T-helper 2 cell treated with Interferon-gamma antibody and Interleukin-4, amounts not matched to agents 5 μg/mL and 100 μg/mL, for 36 hours (primary cell): ENCODE measurements at regions not wholly inside any gene's neighbourhood (a gene's known extent, or its start where the extent isn't known, plus 50 kb on each side); places are given as distances from the start of the nearest gene placed in this dataset.
"Not testable (repeated sequence)": the region's sequence is repeated elsewhere in the genome, so short reads cannot be mapped to it uniquely, and the experiment has no call there.

ENCODE experiments used
- DNase-seq: peaks from one replicate; pipeline ENCODE4 v3.0.0; 2021; ENCODE audit warnings: low spot score
- H3K27ac Mint-ChIP-seq: one replicate; pipeline ENCODE4 v1.8.0; 2021; ENCODE audit warnings: mild to moderate bottlenecking, mixed read lengths
- H3K27me3 Mint-ChIP-seq: one replicate; pipeline ENCODE4 v1.8.0; 2021; ENCODE audit warnings: low read depth, mixed read lengths
- H3K36me3 Mint-ChIP-seq: one replicate; pipeline ENCODE4 v1.8.0; 2021; ENCODE audit warnings: low read depth, mixed read lengths
- H3K4me1 Mint-ChIP-seq: one replicate; pipeline ENCODE4 v1.8.0; 2021; ENCODE audit warnings: low read depth, mixed read lengths
- H3K4me3 Mint-ChIP-seq: one replicate; pipeline ENCODE4 v1.8.0; 2022; ENCODE audit warnings: mild to moderate bottlenecking, moderate library complexity, mixed read lengths
- H3K9me3 Mint-ChIP-seq: one replicate; pipeline ENCODE4 v1.8.0; 2021; ENCODE audit warnings: mixed read lengths

DNA sequence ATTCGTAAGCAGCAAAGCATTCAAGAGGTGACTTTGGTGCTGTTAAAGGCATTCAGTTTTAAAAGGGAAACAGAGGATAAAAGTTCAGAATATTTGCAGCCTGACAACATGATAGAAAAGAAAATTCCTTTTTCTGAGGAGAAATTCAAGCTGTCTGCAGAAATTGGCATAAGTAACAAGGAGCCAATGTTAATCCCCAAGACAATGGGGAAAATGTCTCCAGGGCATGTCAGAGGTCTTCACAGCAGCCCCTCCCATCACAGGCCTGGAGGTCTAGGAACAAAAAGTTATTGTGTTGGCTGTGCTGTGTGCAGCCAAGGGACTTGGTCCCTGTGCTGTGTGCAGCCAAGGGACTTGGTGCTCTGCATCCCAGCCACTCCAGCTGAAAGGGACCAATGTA is 129.7 kb upstream of the MITF start:
- H3K4me3 Mint-ChIP-seq, DNase-seq, H3K27ac Mint-ChIP-seq, H3K9me3 Mint-ChIP-seq, H3K36me3 Mint-ChIP-seq, H3K27me3 Mint-ChIP-seq, H3K4me1 Mint-ChIP-seq: not testable (repeated sequence)

DNA sequence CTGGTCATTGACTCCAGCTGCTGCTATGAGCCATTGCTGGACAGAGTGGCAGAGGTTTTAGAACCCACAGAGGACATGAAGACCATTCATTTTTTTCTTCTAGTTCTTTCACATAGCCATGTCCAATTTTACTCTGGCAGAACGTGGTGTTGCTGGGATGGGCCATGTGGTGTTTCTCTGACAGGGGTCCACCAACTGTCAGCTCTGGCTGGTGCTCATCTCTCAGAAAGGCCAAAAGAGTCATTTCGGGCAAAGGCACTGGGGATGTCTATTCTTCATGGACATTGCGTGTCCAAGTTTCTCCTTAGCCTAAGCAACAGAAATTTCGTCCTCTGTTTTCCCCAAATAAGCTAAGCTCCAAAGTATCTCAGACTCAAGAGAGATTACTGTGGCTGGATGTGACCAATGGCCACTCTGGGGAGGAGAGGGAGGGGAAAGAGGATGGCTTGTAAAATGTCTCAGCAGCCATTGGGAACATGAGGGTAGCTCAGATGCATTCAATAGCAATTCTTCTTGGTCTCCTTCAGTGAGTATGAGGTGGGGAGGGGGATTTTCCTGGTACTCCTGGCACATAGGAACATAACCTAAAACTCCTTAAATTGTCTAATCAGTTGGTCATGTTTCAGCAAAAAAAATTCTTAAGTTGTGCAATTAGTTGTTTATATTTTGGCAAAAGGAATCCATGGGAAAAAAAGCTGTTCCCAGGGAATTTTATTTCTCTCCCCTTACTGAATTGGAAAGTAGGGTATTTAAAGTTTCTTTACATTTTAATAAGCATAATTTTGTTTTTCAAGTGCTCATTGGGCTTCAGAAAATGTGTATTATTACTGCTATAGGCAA is 131.6 kb upstream of the MITF start:
- DNase-seq = no peak
- no peak overlapping the region for H3K4me3 Mint-ChIP-seq
- no peaks in the 10 kb centered on the region for H3K4me1 Mint-ChIP-seq
- H3K27me3 Mint-ChIP-seq = no peaks in the 10 kb centered on the region
- no peaks in the 10 kb centered on the region for H3K9me3 Mint-ChIP-seq
- H3K36me3 Mint-ChIP-seq = no peaks in the 10 kb centered on the region
- no peak overlapping the region for H3K27ac Mint-ChIP-seq

DNA sequence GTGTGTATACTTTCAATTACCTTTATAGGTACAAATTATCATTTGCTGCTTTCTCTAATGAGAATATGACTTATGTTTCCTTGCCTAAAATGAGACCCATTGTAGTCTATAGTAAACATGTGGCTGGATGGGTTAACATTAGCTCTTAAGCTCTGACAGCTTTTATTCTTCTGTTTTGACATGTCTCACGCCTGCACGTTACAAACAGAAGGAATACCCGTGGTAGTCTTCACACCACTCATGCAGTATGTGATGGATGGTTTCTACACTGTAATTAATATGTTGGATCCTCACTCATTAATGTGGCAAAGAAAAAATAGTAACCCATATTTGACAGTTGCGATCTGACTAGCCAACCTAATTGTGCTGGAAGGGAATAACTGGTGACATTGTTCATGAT is 133.4 kb upstream of the MITF start:
- H3K36me3 Mint-ChIP-seq = no peaks in the 10 kb centered on the region
- no peak for DNase-seq
- no peaks in the 10 kb centered on the region for H3K9me3 Mint-ChIP-seq
- H3K4me3 Mint-ChIP-seq = no peak overlapping the region
- no peaks in the 10 kb centered on the region for H3K4me1 Mint-ChIP-seq
- no peak overlapping the region for H3K27ac Mint-ChIP-seq
- no peaks in the 10 kb centered on the region for H3K27me3 Mint-ChIP-seq

DNA sequence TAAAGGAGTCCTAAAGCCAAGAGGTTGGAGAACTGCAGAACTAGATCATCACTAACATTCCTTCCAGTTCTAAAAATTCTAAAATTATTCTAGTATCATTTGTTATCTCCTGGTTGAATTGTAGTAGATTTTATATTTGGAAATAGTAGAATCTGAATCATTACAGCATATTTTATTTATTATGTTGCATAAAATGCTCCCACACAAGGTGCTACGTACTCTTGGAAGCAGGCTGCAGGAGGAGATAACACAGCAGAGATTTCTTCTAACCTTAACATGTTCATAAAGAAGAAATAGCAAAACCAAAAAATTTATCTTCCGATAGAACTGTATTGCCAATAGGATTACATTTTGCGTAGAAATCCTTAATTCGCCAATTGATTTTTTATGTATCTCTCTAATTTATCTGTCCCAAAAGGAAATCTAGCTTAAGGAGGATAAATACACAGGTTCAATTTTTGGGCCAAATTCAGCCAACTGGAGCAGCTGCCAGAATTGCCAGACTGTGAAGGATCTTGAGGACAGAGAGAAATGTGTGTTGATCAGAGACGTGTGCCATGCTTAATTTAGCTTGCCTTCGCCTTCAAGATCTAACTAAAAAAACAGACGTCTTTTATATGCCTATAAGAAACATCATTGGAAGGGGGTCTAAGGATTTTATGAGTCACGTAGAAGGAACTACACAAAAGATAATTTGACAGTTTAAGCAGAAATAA is 134.4 kb upstream of the MITF start:
- H3K27me3 Mint-ChIP-seq = no peaks in the 10 kb centered on the region
- H3K9me3 Mint-ChIP-seq = no peaks in the 10 kb centered on the region
- H3K36me3 Mint-ChIP-seq = no peaks in the 10 kb centered on the region
- no peak overlapping the region for H3K4me3 Mint-ChIP-seq
- no peak overlapping the region for H3K27ac Mint-ChIP-seq
- DNase-seq = no peak
- H3K4me1 Mint-ChIP-seq = no peaks in the 10 kb centered on the region

- H3K27ac Mint-ChIP-seq = no peak overlapping the region
- no peak for DNase-seq
- no peaks in the 10 kb centered on the region for H3K9me3 Mint-ChIP-seq
- no peaks in the 10 kb centered on the region for H3K27me3 Mint-ChIP-seq
- H3K4me3 Mint-ChIP-seq = no peak overlapping the region
- H3K4me1 Mint-ChIP-seq = no peaks in the 10 kb centered on the region
- no peaks in the 10 kb centered on the region for H3K36me3 Mint-ChIP-seq
These were observed 137.2 kb upstream of the MITF start for GRCh38 chr3:69602112-69602511.

GRCh38 chr3:69594286-69594685 is 145.0 kb upstream of the MITF start:
- H3K9me3 Mint-ChIP-seq = no peaks in the 10 kb centered on the region
- no peak overlapping the region for H3K4me3 Mint-ChIP-seq
- H3K27ac Mint-ChIP-seq = no peak overlapping the region
- H3K27me3 Mint-ChIP-seq = no peaks in the 10 kb centered on the region
- H3K36me3 Mint-ChIP-seq = no peaks in the 10 kb centered on the region
- DNase-seq = no peak
- H3K4me1 Mint-ChIP-seq = no peaks in the 10 kb centered on the region

DNA sequence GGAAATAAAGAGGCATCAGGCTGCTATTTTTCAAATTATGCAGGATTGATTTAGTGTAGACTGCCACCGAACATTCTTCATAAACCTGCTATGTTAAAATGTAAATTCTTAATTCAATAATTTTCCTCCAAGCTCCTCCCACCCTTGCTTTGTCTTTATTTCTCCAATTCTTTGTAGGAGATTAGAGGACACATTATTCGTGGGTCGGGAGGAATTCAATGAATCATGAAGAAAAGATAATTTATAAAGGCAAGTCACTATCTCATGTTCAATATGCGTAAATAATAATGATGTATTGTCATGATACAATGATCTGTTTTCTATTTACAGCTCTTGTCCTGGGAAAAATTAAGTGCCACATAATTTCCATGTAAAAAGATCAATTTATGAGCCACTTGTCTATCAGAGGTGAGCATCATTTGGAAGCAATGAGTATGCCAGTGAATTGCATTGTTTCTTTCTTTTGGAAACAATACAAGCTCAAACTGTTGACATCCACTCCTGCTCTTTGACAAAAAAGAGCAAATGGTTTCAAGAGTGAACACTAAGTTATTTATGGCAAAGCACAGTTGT is 148.0 kb upstream of the MITF start:
- DNase-seq = no peak
- no peaks in the 10 kb centered on the region for H3K4me1 Mint-ChIP-seq
- H3K36me3 Mint-ChIP-seq = no peaks in the 10 kb centered on the region
- no peaks in the 10 kb centered on the region for H3K27me3 Mint-ChIP-seq
- H3K4me3 Mint-ChIP-seq = no peak overlapping the region
- H3K9me3 Mint-ChIP-seq = peaks cover 9% of the 10 kb centered on the region
- H3K27ac Mint-ChIP-seq = no peak overlapping the region

GRCh38 chr3:69590111-69590510 is 149.2 kb upstream of the MITF start:
- H3K4me1 Mint-ChIP-seq = no peaks in the 10 kb centered on the region

GRCh38 chr3:69588170-69588569 is 151.1 kb upstream of the MITF start:
- H3K9me3 Mint-ChIP-seq = peaks cover 9% of the 10 kb centered on the region

More at GRCh38 chr3:69590111-69590510, 149.2 kb upstream of the MITF start:
- Mint-ChIP-seq H3K9me3 (peaks cover 9% of the 10 kb centered on the region), H3K4me3 (no peak overlapping the region), H3K36me3 (no peaks in the 10 kb centered on the region), H3K27me3 (no peaks in the 10 kb centered on the region), H3K27ac (no peak overlapping the region)
- DNase-seq = no peak

GRCh38 chr3:69585472-69585871 is 153.8 kb upstream of the MITF start:
- Mint-ChIP-seq H3K27me3 (no peaks in the 10 kb centered on the region), H3K9me3 (peaks cover 9% of the 10 kb centered on the region), H3K36me3 (no peaks in the 10 kb centered on the region), H3K4me1 (no peaks in the 10 kb centered on the region), H3K27ac (no peak overlapping the region), H3K4me3 (no peak overlapping the region)
- no peak for DNase-seq

More at GRCh38 chr3:69588170-69588569, 151.1 kb upstream of the MITF start:
- Mint-ChIP-seq H3K4me1 (no peaks in the 10 kb centered on the region), H3K36me3 (no peaks in the 10 kb centered on the region), H3K27ac (no peak overlapping the region), H3K4me3 (no peak overlapping the region), H3K27me3 (no peaks in the 10 kb centered on the region)
- no peak for DNase-seq

GRCh38 chr3:69582044-69582443 is 157.2 kb upstream of the MITF start:
- H3K9me3 Mint-ChIP-seq = peaks cover 2% of the 10 kb centered on the region
- no peaks in the 10 kb centered on the region for H3K4me1 Mint-ChIP-seq
- no peak overlapping the region for H3K4me3 Mint-ChIP-seq
- H3K36me3 Mint-ChIP-seq = no peaks in the 10 kb centered on the region
- no peak overlapping the region for H3K27ac Mint-ChIP-seq
- no peaks in the 10 kb centered on the region for H3K27me3 Mint-ChIP-seq
- no peak for DNase-seq

DNA sequence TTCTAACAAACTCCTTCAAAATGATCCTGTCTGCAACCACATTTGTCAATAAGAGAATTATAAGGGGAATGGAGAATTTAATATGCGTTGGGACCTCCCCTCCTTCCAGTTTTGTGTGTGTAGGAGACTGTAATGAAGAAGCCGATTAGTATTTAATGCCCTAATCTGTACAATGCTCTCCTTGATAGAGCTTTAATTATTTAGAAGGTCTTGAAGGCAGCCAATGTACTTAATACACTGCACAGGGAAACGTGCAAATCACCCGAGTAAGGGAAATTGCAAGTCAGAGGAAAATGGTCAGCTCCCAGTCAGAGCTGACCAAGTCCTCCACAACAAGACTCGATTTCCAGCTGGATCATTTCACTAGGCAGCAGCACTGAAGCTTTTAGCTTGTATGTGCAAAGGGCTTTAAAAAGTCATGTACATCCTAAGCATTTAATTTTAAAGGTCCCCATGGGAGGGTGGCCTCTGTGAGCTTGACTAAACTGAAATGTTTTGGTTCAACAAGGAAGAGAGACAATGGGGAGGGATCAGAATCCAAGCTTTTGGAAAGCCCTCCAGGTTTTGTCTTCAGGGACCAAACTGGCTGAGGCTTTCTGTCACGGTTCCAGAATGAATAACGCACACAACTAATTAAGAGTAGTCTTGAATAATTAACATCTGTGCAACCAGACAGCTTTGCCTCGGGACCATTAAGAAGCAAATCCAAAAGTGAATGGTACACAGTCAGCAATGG is 159.8 kb upstream of the MITF start:
- H3K4me3 Mint-ChIP-seq = no peak overlapping the region
- no peak for DNase-seq
- H3K36me3 Mint-ChIP-seq = no peaks in the 10 kb centered on the region
- no peaks in the 10 kb centered on the region for H3K9me3 Mint-ChIP-seq
- H3K27me3 Mint-ChIP-seq = no peaks in the 10 kb centered on the region
- no peaks in the 10 kb centered on the region for H3K4me1 Mint-ChIP-seq
- no peak overlapping the region for H3K27ac Mint-ChIP-seq

DNA sequence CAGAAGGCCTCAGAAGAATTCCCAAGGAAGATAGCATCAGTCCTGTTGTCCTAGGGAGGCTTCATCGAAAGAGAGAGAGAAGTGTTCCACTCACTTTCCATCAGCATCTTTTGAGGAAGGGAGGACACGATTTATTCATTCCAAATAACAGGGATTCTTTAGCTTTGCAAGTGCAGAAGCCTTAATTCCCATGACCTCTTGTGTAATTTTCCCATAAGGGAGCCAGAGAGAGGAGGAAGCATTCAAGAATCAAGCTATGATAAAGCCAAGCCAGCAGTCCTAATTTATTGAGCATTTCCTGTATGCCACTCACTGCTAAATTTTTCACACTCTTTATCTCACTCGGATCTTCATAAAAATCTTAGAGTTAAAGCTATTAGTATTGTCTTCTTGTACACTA is 169.7 kb upstream of the MITF start:
- no peak for DNase-seq
- H3K27ac Mint-ChIP-seq = no peak overlapping the region
- H3K4me3 Mint-ChIP-seq = no peak overlapping the region
- H3K9me3 Mint-ChIP-seq = no peaks in the 10 kb centered on the region
- H3K36me3 Mint-ChIP-seq = no peaks in the 10 kb centered on the region
- H3K4me1 Mint-ChIP-seq = no peaks in the 10 kb centered on the region
- no peaks in the 10 kb centered on the region for H3K27me3 Mint-ChIP-seq

DNA sequence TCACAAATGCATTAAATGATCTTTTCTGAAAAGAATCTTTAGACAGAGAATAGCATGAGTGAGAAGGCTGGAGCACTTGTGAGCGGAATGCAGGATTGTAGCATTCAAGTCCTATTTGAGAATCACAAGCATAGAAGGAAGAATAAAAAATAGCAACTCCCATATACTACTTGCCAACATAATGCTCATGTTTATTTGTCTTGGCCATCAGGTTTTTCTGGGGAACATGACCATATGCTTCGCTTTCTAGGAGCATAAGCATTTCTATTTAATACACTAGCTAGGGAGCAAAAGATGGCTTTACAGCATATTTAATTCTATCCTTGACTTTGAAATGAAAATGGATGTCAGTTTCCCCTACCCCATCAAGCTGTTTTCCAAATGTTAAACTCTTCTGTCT is 170.3 kb upstream of the MITF start:
- no peaks in the 10 kb centered on the region for H3K9me3 Mint-ChIP-seq
- H3K27me3 Mint-ChIP-seq = no peaks in the 10 kb centered on the region
- no peaks in the 10 kb centered on the region for H3K4me1 Mint-ChIP-seq
- H3K4me3 Mint-ChIP-seq = no peak overlapping the region
- H3K36me3 Mint-ChIP-seq = no peaks in the 10 kb centered on the region
- DNase-seq = no peak
- no peak overlapping the region for H3K27ac Mint-ChIP-seq
